Activated CD4-positive, alpha-beta T cell treated with anti-CD3 and anti-CD28 coated beads, Interleukin-2, Interleukin-4, amounts not matched to agents 100 ng/mL and 50 ng/mL, durations not matched to agents 16 hours and 8 hours (primary cell): ENCODE measurements at regions not wholly inside any gene's neighbourhood (a gene's known extent, or its start where the extent isn't known, plus 50 kb on each side); places are given as distances from the start of the nearest gene placed in this dataset.

Experiments
- DNase-seq: peaks from one replicate; pipeline ENCODE4 v3.0.0-alpha.2; 2020; ENCODE audit warnings: low spot score

GRCh38 chr1:2971101-2971501, 50.2 kb upstream of the ACTRT2 start:
- no peak for DNase-seq
